ENCODE measurements at regions not wholly inside any gene's neighbourhood (a gene's known extent, or its start where the extent isn't known, plus 50 kb on each side); places are given as distances from the start of the nearest gene placed in this dataset.

- TF ChIP-seq GATA2 (IDR thresholded peaks at IDR 0.05; ENCODE audit: low read depth, low read length) (no peak), GATA3 (IDR thresholded peaks at IDR 0.05; ENCODE audit: low read depth, low read length) (no peak)
These were observed 182.2 kb downstream of the URB2 start for GRCh38 chr1:229808272-229808671.
